ENCODE measurements at regions not wholly inside any gene's neighbourhood (a gene's known extent, or its start where the extent isn't known, plus 50 kb on each side); places are given as distances from the start of the nearest gene placed in this dataset.

DNA sequence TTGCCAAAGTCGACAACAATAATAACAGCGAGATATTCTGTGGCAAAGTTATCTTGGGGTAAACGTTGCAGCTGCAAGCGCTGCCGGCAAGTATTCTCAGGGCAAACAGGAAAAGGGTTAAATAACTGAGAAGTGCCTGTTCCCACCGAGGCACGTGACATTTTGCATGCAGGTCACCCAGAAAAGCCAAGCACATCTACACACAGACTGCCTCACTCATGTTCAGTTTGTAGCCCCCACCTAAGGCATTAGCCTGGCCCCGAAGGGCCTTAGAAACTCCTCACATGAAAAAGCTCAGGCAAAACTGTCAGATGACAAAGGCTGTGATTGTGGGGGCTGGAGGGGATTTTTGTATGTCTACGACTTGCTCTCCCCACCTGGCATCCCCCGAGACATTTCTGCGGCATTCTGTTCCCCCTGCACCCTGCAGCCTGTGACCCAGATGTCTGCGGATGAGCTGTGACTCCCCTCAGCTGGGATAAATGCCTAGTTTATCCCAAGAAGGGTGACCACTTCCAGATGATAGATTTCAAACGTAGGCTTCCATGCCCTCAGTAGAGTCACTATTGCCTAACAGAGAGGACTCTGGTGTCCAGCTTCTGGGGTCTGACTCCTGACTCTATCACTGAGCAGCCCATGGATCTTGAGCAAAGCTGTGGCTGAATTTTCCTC, 215.2 kb upstream of the SIX2 start:
- H2AFZ ChIP-seq (ENCODE audit: low read depth, low read length), result no peak overlapping the region
- no peak overlapping the region for H3K27ac ChIP-seq (ENCODE audit: low read length)
- no peak overlapping the region for H3K9ac ChIP-seq (ENCODE audit: low read length)
- H3K79me2 ChIP-seq (replicated peaks; ENCODE audit: insufficient read depth, low read length), result no peaks in the 10 kb centered on the region
- H4K20me1 ChIP-seq (ENCODE audit: insufficient read depth), result no peaks in the 10 kb centered on the region
- no peak overlapping the region for H3K4me3 ChIP-seq (ENCODE audit: low read length)
- TF ChIP-seq, protein P1, sequence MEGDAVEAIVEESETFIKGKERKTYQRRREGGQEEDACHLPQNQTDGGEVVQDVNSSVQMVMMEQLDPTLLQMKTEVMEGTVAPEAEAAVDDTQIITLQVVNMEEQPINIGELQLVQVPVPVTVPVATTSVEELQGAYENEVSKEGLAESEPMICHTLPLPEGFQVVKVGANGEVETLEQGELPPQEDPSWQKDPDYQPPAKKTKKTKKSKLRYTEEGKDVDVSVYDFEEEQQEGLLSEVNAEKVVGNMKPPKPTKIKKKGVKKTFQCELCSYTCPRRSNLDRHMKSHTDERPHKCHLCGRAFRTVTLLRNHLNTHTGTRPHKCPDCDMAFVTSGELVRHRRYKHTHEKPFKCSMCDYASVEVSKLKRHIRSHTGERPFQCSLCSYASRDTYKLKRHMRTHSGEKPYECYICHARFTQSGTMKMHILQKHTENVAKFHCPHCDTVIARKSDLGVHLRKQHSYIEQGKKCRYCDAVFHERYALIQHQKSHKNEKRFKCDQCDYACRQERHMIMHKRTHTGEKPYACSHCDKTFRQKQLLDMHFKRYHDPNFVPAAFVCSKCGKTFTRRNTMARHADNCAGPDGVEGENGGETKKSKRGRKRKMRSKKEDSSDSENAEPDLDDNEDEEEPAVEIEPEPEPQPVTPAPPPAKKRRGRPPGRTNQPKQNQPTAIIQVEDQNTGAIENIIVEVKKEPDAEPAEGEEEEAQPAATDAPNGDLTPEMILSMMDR (IDR thresholded peaks at IDR 0.05; ENCODE audit: poor library complexity, severe bottlenecking), result no peak
- TF ChIP-seq POLR2AphosphoS5 (IDR thresholded peaks at IDR 0.05), result no peak
- no peak for TF ChIP-seq EP300 (conservative IDR thresholded peaks at IDR 0.05; ENCODE audit: poor library complexity, severe bottlenecking)
- no peak for TF ChIP-seq SMC3 (conservative IDR thresholded peaks at IDR 0.05; ENCODE audit: poor library complexity)
- TF ChIP-seq REST (IDR thresholded peaks at IDR 0.05; ENCODE audit: borderline replicate concordance), result no peak
- no peak for TF ChIP-seq MXI1 (conservative IDR thresholded peaks at IDR 0.05; ENCODE audit: poor library complexity, severe bottlenecking)
- TF ChIP-seq TAF1 (IDR thresholded peaks at IDR 0.05; ENCODE audit: low read depth), result no peak
- no peak for TF ChIP-seq RAD21 (conservative IDR thresholded peaks at IDR 0.05)
- no peak for TF ChIP-seq EZH2 (IDR thresholded peaks at IDR 0.05; ENCODE audit: borderline replicate concordance, insufficient read depth, low read length, poor library complexity, severe bottlenecking)
- H3K36me3 ChIP-seq (ENCODE audit: insufficient read depth, low read length), result no peaks in the 10 kb centered on the region
- H3K9me3 ChIP-seq (ENCODE audit: low read length), result no peaks in the 10 kb centered on the region
- H3K27me3 ChIP-seq (ENCODE audit: insufficient read depth, low read depth, low read length), result no peaks in the 10 kb centered on the region
- H3K9me2 ChIP-seq (ENCODE audit: insufficient read depth, low read length), result no peaks in the 10 kb centered on the region
- no peak overlapping the region for H3K4me2 ChIP-seq (ENCODE audit: low read length)
- H3F3A ChIP-seq (ENCODE audit: insufficient read depth, low read length, poor library complexity, severe bottlenecking), result no peaks in the 10 kb centered on the region

DNA sequence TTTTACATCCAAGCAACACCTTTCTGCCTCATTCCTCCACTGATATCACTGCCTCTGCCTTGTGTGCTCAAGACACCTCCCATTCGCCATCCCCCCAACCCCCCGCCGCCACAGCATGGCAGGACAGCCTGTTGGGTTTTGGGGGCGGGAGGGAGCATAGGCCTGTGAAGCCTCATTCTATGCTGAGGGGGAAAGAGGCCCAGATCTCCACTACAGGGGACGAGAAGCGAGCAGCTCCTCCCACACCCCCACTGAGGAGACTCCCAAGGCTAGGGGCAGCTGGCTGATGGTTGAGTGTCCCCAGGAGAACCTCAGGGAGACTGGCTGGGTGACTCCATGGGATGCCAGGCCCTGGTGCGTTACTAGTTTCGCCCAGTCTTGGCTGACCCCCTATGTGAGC, 214.3 kb upstream of the SIX2 start:
- no peaks in the 10 kb centered on the region for H3K27me3 ChIP-seq (ENCODE audit: insufficient read depth, low read depth, low read length)
- no peak overlapping the region for H3K27ac ChIP-seq (ENCODE audit: low read length)
- H3K9me2 ChIP-seq (ENCODE audit: insufficient read depth, low read length), result no peaks in the 10 kb centered on the region
- no peak overlapping the region for H2AFZ ChIP-seq (ENCODE audit: low read depth, low read length)
- no peaks in the 10 kb centered on the region for H3K36me3 ChIP-seq (ENCODE audit: insufficient read depth, low read length)
- H3K4me2 ChIP-seq (ENCODE audit: low read length), result no peak overlapping the region
- H4K20me1 ChIP-seq (ENCODE audit: insufficient read depth), result no peaks in the 10 kb centered on the region
- no peak overlapping the region for H3K9ac ChIP-seq (ENCODE audit: low read length)
- H3K79me2 ChIP-seq (replicated peaks; ENCODE audit: insufficient read depth, low read length), result no peaks in the 10 kb centered on the region
- no peak overlapping the region for H3K4me3 ChIP-seq (ENCODE audit: low read length)
- no peaks in the 10 kb centered on the region for H3F3A ChIP-seq (ENCODE audit: insufficient read depth, low read length, poor library complexity, severe bottlenecking)
- TF ChIP-seq SMC3 (conservative IDR thresholded peaks at IDR 0.05; ENCODE audit: poor library complexity), result no peak
- no peak for TF ChIP-seq RAD21 (conservative IDR thresholded peaks at IDR 0.05)
- no peak for TF ChIP-seq POLR2AphosphoS5 (IDR thresholded peaks at IDR 0.05)
- no peak for TF ChIP-seq MXI1 (conservative IDR thresholded peaks at IDR 0.05; ENCODE audit: poor library complexity, severe bottlenecking)
- no peak for TF ChIP-seq TAF1 (IDR thresholded peaks at IDR 0.05; ENCODE audit: low read depth)
- H3K9me3 ChIP-seq (ENCODE audit: low read length), result no peaks in the 10 kb centered on the region
